Natural killer cell (primary cell): ENCODE measurements at regions not wholly inside any gene's neighbourhood (a gene's known extent, or its start where the extent isn't known, plus 50 kb on each side); places are given as distances from the start of the nearest gene placed in this dataset.

ENCODE experiments used
- ATAC-seq, 3 donors: fragments of 150-1000 bp in 2 of 3; fragments of 200-7000 bp in 1 of 3; cut with Tn5 transposase; 1 replicate in 1 of 3; 2 replicates in 2 of 3; pipeline ENCODE4 v1.10.0; 2021; ENCODE audit warnings: mild to moderate bottlenecking in 2 of 3, moderate library complexity in 2 of 3
- DNase-seq, 2 donors: peaks; one replicate each; pipeline versions ENCODE4 v3.0.0 to v3.0.0-alpha.2; 2013 to 2021; ENCODE audit warnings: mixed read lengths in 1 of 2
- H3K27ac ChIP-seq: one replicate; pipeline ENCODE4 v1.5.1; 2013; ENCODE audit warnings: mild to moderate bottlenecking, low read length
- H3K27me3 ChIP-seq: one replicate; pipeline ENCODE4 v1.6.1; 2013; ENCODE audit warnings: low read length; ENCODE audit not compliant: control insufficient read depth, insufficient read depth
- H3K36me3 ChIP-seq: one replicate; pipeline ENCODE4 v1.6.1; 2013; ENCODE audit warnings: low read length; ENCODE audit not compliant: control insufficient read depth, insufficient read depth
- H3K4me1 ChIP-seq: one replicate; pipeline ENCODE4 v1.6.1; 2013; ENCODE audit warnings: low read length; ENCODE audit not compliant: control insufficient read depth, insufficient read depth
- H3K4me3 ChIP-seq: one replicate; pipeline ENCODE4 v1.5.1; 2013; ENCODE audit warnings: low read length
- H3K9me3 ChIP-seq: one replicate; pipeline ENCODE4 v1.6.1; 2013; ENCODE audit warnings: low read length; ENCODE audit not compliant: control insufficient read depth, insufficient read depth
- H3K27ac Mint-ChIP-seq, 2 donors: one replicate each; pipeline ENCODE4 v1.8.0; 2022; ENCODE audit warnings: mild to moderate bottlenecking in 2 of 2, mixed read lengths in 2 of 2, moderate library complexity in 1 of 2
- H3K27me3 Mint-ChIP-seq, 2 donors: one replicate each; pipeline ENCODE4 v1.8.0; 2022; ENCODE audit warnings: low read depth in 2 of 2, mixed read lengths in 2 of 2
- H3K36me3 Mint-ChIP-seq: one replicate; pipeline ENCODE4 v1.8.0; 2022; ENCODE audit warnings: mixed read lengths
- H3K4me1 Mint-ChIP-seq, 2 donors: one replicate each; pipeline ENCODE4 v1.8.0; 2022; ENCODE audit warnings: mixed read lengths in 2 of 2
- H3K4me3 Mint-ChIP-seq: one replicate; pipeline ENCODE4 v1.8.0; 2022; ENCODE audit warnings: mild to moderate bottlenecking, moderate library complexity, mixed read lengths
- H3K9me3 Mint-ChIP-seq, 2 donors: one replicate each; pipeline ENCODE4 v1.8.0; 2022; ENCODE audit warnings: mixed read lengths in 2 of 2
- WGBS: methylation state at CpG from one replicate; pipeline ENCODE4 v1.1.7; 2013; ENCODE audit warnings: missing lambda C conversion rate; ENCODE audit not compliant: insufficient coverage; 5-methylcytosine and 5-hydroxymethylcytosine counted together
- intact Hi-C: fragments of 100-400 bp; cut with micrococcal nuclease; formaldehyde crosslinking; loops from one replicate; pipeline ENCODE4 v1.14.2; 2022
- TF ChIP-seq, protein P1 (sequence below): fragments of 200-600 bp; IDR thresholded peaks from one replicate; pipeline ENCODE4 v1.8.0; 2022; ENCODE audit warnings: antibody characterized with exemption

DNA sequence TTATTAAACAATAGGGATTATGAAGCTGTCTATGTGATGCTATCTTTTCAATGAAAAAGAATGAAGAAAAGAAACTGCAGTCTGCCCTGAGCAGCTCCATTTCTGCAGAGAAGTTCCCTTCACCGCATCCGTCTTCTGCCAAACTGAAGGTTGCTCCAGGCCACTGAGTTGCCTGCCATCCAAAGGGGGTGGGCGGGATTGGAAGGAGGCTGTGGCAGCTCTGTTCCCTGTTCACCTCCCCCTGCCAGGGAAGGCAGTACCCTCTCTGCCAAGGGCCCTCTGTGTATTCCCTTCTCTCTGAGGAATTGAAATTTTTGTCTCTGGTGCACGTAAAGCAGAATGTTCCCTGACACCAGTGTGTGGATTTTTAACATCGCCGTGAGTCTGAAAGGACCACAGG is 243.1 kb upstream of the GHITM start:
- Mint-ChIP-seq H3K4me3 (no peak overlapping the region), H3K9me3 (peaks cover 2 to 6% of the 10 kb centered on the region in 2 donors), H3K36me3 (no peaks in the 10 kb centered on the region), H3K4me1 (no peaks in the 10 kb centered on the region), H3K27ac (no peak overlapping the region), H3K27me3 (peaks cover 0 to 12% of the 10 kb centered on the region in 2 donors)
- peaks cover 2% of the 10 kb centered on the region for H3K27me3 ChIP-seq
- 90% methylated on average over 6 of the region's 6 CpGs for WGBS
- ATAC-seq: no peak
- H3K4me3 ChIP-seq: no peak overlapping the region
- TF ChIP-seq, protein P1, sequence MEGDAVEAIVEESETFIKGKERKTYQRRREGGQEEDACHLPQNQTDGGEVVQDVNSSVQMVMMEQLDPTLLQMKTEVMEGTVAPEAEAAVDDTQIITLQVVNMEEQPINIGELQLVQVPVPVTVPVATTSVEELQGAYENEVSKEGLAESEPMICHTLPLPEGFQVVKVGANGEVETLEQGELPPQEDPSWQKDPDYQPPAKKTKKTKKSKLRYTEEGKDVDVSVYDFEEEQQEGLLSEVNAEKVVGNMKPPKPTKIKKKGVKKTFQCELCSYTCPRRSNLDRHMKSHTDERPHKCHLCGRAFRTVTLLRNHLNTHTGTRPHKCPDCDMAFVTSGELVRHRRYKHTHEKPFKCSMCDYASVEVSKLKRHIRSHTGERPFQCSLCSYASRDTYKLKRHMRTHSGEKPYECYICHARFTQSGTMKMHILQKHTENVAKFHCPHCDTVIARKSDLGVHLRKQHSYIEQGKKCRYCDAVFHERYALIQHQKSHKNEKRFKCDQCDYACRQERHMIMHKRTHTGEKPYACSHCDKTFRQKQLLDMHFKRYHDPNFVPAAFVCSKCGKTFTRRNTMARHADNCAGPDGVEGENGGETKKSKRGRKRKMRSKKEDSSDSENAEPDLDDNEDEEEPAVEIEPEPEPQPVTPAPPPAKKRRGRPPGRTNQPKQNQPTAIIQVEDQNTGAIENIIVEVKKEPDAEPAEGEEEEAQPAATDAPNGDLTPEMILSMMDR: no peak
- H3K27ac ChIP-seq: no peak overlapping the region
- H3K4me1 ChIP-seq: no peaks in the 10 kb centered on the region
- no peaks in the 10 kb centered on the region for H3K9me3 ChIP-seq
- no peak for DNase-seq
- intact Hi-C loops: no loop called here
- H3K36me3 ChIP-seq: no peaks in the 10 kb centered on the region

DNA sequence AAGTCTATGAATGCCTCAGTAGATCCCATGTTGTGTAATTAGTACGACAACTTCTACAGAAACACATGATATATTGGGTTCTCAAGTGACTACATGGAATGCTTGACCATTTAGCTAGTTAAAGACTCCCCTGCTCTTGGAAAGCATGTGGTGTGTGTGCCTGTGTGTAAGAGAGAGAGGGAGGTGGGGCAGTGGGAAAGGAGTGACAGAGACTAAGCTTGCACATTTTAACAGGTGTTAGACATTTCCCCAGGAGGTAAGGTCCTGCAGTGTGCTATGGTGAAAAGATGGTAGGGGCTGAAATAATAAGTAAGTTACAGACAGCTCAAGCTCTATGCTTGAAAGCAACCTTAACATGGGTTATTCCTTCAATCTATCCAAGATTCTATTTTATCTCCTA is 241.7 kb upstream of the GHITM start:
- Histone ChIP-seq H3K4me3 (no peak overlapping the region), H3K9me3 (no peaks in the 10 kb centered on the region), H3K27me3 (peaks cover 2% of the 10 kb centered on the region), H3K4me1 (no peaks in the 10 kb centered on the region), H3K36me3 (no peaks in the 10 kb centered on the region), H3K27ac (no peak overlapping the region)
- ATAC-seq: no peak
- Mint-ChIP-seq H3K4me1 (no peaks in the 10 kb centered on the region), H3K36me3 (no peaks in the 10 kb centered on the region), H3K27me3 (peaks cover 0 to 2% of the 10 kb centered on the region in 2 donors), H3K27ac (no peak overlapping the region), H3K9me3 (peaks cover 2 to 6% of the 10 kb centered on the region in 2 donors), H3K4me3 (no peak overlapping the region)
- 88% methylated on average over 1 of the region's 1 CpG for WGBS
- TF ChIP-seq, protein P1: no peak
- intact Hi-C loops: no loop called here
- DNase-seq: no peak

DNA sequence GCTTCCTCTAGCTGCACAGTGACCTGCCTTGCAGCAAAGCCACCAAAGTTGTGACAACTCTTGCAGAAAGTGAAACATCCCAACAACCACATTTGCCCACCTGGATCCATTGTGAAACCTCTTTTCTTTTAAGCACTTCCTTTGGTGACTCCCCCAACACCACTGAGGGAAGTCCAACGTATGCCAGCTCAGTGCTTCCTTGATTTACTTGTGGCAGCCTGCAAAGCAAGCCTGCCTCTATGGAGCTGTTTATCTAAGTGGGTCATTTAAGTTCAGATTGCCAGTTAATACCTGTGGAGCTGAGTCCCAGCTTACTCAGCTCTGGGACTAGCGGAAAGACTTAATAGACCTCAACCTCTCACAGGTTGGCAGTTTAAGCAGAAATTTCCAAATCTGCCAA is 230.8 kb upstream of the GHITM start:
- intact Hi-C loops: no loop called here
- Histone ChIP-seq H3K36me3 (no peaks in the 10 kb centered on the region), H3K9me3 (no peaks in the 10 kb centered on the region), H3K27ac (no peak overlapping the region), H3K27me3 (no peaks in the 10 kb centered on the region), H3K4me3 (no peak overlapping the region), H3K4me1 (no peaks in the 10 kb centered on the region)
- no peak overlapping the region for H3K4me3 Mint-ChIP-seq
- DNase-seq (no peak), ATAC-seq (no peak)
- H3K27ac Mint-ChIP-seq: no peak overlapping the region
- H3K4me1 Mint-ChIP-seq: no peaks in the 10 kb centered on the region
- TF ChIP-seq, protein P1: no peak
- no peaks in the 10 kb centered on the region for H3K9me3 Mint-ChIP-seq
- H3K27me3 Mint-ChIP-seq: no peaks in the 10 kb centered on the region
- 50% methylated on average over 2 of the region's 2 CpGs for WGBS
- no peaks in the 10 kb centered on the region for H3K36me3 Mint-ChIP-seq

DNA sequence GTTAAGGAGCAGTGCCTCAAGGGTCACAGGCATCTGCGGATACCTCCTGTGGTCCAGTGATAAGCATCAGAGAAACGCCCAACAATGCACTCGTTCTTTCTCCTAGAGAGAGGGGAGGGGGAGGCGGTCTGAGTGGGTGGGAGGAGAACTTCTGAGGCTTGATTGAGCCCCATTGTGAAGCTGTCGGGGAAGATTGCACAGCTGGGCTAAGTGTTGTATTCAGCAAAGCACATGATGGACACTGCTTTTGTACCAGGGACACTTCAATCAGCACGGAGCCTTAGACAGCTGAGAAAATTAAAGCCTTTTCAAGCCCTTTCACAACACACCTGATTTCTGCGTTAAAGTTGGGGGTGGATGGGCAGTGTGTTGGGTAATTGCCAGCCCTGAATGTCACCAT is 230.3 kb upstream of the GHITM start:
- Histone ChIP-seq H3K27me3 (no peaks in the 10 kb centered on the region), H3K36me3 (no peaks in the 10 kb centered on the region), H3K4me1 (no peaks in the 10 kb centered on the region), H3K4me3 (no peak overlapping the region), H3K9me3 (no peaks in the 10 kb centered on the region), H3K27ac (no peak overlapping the region)
- intact Hi-C loops: no loop called here
- TF ChIP-seq, protein P1: no peak
- no peaks in the 10 kb centered on the region for H3K9me3 Mint-ChIP-seq
- WGBS: 38% methylated on average over 5 of the region's 7 CpGs
- H3K36me3 Mint-ChIP-seq: no peaks in the 10 kb centered on the region
- H3K27me3 Mint-ChIP-seq: no peaks in the 10 kb centered on the region
- H3K27ac Mint-ChIP-seq: no peak overlapping the region
- H3K4me1 Mint-ChIP-seq: no peaks in the 10 kb centered on the region
- H3K4me3 Mint-ChIP-seq: no peak overlapping the region
- DNase-seq (no peak), ATAC-seq (no peak)
